HepG2 (cell line): ENCODE measurements at regions not wholly inside any gene's neighbourhood (a gene's known extent, or its start where the extent isn't known, plus 50 kb on each side); places are given as distances from the start of the nearest gene placed in this dataset.

Experiments
- HCFC1 ChIP-seq: fragments of 150-350 bp; IDR thresholded peaks from 2 replicates; pipeline ENCODE4 v1.6.1; 2014; ENCODE audit warnings: low read depth, low read length
- POGZ ChIP-seq: sonication (generic); formaldehyde crosslinking; IDR thresholded peaks from 2 replicates; pipeline ENCODE4 v1.4.0; 2020; ENCODE audit warnings: mild to moderate bottlenecking, missing genetic modification reagents
- TCF7 ChIP-seq: sonication (generic); IDR thresholded peaks from 2 replicates; pipeline ENCODE4 v1.6.1; 2016; ENCODE audit warnings: antibody characterized with exemption, low read depth
- U2AF2 ChIP-seq: fragments of 200-400 bp; formaldehyde crosslinking; IDR thresholded peaks from 2 replicates; pipeline ENCODE4 v1.6.1; 2017; ENCODE audit warnings: low read depth, mild to moderate bottlenecking, low read length
- ZFP62 ChIP-seq: sonication (generic); formaldehyde crosslinking; IDR thresholded peaks from 2 replicates; pipeline ENCODE4 v1.4.0; 2020; ENCODE audit warnings: missing genetic modification reagents
- ZNF205 ChIP-seq: IDR thresholded peaks from 2 replicates; pipeline ENCODE4 v1.6.1; 2018; ENCODE audit warnings: missing biosample characterization, missing genetic modification reagents
- ZNF264 ChIP-seq: sonication (generic); formaldehyde crosslinking; IDR thresholded peaks from 2 replicates; pipeline ENCODE4 v1.4.0; 2020; ENCODE audit warnings: missing genetic modification reagents
- ZNF329 ChIP-seq: sonication (generic); formaldehyde crosslinking; IDR thresholded peaks from 2 replicates; pipeline ENCODE4 v1.9.0; 2021; ENCODE audit warnings: low read depth, mild to moderate bottlenecking, missing genetic modification reagents
- ZNF569 ChIP-seq: sonication (generic); formaldehyde crosslinking; IDR thresholded peaks from 2 replicates; pipeline ENCODE4 v1.5.0; 2020; ENCODE audit warnings: mild to moderate bottlenecking, missing genetic modification reagents, moderate library complexity, borderline replicate concordance
- ZNF577 ChIP-seq: sonication (generic); formaldehyde crosslinking; IDR thresholded peaks from 2 replicates; pipeline ENCODE4 v1.4.0; 2020; ENCODE audit warnings: mild to moderate bottlenecking, low read depth, missing genetic modification reagents, borderline replicate concordance
- ZNF605 ChIP-seq: sonication (generic); formaldehyde crosslinking; IDR thresholded peaks from 2 replicates; pipeline ENCODE4 v1.8.0; 2022; ENCODE audit warnings: mild to moderate bottlenecking, missing genetic modification reagents
- TF ChIP-seq, protein P1 (sequence below): sonication (generic); formaldehyde crosslinking; IDR thresholded peaks from 2 replicates; pipeline ENCODE4 v1.4.0; 2020; ENCODE audit warnings: mild to moderate bottlenecking, missing genetic modification reagents
- TF ChIP-seq, protein P2 (sequence below): IDR thresholded peaks from 2 replicates; pipeline ENCODE4 v1.6.1; 2016
- TF ChIP-seq, protein P3 (sequence below): sonication (generic); formaldehyde crosslinking; IDR thresholded peaks from 2 replicates; pipeline ENCODE4 v1.4.0; 2020; ENCODE audit warnings: missing genetic modification reagents, mild to moderate bottlenecking, borderline replicate concordance

DNA sequence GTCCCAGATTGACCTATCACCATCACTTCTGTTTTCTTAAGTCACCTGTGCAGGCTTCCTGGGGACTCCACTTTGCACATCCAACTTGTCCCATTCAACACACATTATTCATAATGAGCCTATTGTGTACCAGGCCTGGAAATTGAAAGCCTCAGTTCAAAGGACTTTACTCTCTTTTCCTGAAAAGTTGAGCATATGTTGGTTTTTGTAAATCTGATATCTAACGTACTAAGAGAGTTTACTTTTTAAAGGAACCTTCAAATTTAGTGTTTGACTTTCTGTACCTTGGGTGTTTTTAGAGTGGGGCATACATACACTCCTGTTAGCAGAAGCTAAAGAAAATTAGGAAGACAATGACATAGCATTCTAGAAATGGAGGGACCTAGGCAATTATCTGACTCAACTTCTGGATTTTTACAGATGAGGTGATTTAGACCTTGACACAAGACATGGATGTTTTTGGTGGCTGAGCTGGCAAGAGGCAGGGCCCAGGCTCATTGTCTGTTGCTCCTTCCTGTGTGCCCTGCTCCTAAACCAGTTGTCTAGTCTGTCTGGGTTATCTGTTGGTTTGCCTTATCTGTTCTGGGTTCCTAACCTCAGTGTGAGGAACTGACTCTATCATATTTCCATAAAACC lies 336.5 kb downstream of the RPS6KC1 start (continued):
- TF ChIP-seq, protein P1, sequence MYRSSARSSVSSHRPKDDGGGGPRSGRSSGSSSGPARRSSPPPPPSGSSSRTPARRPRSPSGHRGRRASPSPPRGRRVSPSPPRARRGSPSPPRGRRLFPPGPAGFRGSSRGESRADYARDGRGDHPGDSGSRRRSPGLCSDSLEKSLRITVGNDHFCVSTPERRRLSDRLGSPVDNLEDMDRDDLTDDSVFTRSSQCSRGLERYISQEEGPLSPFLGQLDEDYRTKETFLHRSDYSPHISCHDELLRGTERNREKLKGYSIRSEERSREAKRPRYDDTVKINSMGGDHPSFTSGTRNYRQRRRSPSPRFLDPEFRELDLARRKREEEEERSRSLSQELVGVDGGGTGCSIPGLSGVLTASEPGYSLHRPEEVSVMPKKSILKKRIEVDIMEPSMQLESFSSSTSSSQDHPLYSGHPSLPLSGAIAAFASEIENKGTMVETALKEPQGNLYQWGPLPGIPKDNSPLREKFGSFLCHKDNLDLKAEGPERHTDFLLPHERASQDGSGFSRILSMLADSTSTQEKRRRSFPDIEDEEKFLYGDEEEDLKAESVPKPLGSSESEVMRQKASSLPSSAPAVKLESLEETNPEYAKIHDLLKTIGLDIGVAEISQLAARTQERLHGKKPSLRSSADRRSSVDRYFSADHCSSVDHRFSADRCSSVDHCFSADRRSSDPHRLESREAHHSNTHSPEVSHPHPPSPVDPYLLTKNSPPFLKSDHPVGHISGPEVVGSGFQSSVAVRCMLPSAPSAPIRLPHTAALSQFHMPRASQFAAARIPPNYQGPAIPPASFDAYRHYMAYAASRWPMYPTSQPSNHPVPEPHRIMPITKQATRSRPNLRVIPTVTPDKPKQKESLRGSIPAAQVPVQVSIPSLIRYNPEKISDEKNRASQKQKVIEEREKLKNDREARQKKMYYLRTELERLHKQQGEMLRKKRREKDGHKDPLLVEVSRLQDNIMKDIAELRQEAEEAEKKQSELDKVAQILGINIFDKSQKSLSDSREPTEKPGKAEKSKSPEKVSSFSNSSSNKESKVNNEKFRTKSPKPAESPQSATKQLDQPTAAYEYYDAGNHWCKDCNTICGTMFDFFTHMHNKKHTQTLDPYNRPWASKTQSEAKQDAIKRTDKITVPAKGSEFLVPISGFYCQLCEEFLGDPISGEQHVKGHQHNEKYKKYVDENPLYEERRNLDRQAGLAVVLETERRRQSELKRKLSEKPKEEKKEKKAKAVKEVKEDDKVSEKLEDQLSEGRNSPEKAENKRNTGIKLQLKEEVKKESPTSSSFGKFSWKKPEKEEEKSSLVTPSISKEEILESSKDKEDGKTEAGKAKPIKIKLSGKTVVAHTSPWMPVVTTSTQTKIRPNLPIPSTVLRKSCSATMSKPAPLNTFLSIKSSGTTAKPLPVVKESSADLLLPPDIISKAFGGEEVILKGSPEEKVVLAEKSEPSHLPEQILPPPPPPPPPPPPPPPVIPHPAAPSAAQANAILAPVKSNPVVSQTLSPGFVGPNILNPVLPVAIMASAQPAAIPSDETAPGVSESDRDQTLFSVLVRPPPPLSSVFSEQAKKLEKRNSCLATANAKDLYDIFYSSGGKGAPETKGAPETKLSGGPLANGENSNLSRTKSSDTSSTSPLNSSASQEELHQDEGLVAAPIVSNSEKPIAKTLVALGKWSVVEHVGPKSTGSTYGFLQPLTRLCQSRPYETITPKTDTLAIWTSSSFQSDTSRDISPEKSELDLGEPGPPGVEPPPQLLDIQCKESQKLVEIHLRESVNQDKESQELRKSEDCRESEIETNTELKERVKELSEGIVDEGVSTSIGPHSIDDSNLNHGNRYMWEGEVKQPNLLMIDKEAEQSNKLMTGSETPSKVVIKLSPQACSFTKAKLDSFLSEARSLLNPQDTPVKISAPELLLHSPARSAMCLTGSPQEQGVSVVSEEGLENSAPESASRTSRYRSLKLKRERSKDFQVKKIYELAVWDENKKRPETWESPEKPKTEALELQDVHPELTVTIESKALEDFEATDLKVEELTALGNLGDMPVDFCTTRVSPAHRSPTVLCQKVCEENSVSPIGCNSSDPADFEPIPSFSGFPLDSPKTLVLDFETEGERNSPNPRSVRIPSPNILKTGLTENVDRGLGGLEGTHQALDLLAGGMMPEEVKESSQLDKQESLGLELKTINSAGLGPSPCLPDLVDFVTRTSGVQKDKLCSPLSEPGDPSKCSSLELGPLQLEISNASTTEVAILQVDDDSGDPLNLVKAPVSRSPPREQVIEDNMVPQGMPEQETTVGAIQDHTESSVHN (CRISPR knock-in tag) = no peak
- TF ChIP-seq ZNF205 (CRISPR knock-in tag) (no peak), ZNF569 (CRISPR knock-in tag) (no peak), POGZ (CRISPR knock-in tag) (0 out of 2 replicates have a peak, but pooled peaks have one; percentile 51), ZNF605 (CRISPR knock-in tag) (no peak), ZFP62 (CRISPR knock-in tag) (no peak), HCFC1 (no peak), U2AF2 (no peak), ZNF264 (CRISPR knock-in tag) (no peak), ZNF577 (no peak), ZNF329 (CRISPR knock-in tag) (no peak), TCF7 (peak; percentile 44)
- TF ChIP-seq, protein P2, sequence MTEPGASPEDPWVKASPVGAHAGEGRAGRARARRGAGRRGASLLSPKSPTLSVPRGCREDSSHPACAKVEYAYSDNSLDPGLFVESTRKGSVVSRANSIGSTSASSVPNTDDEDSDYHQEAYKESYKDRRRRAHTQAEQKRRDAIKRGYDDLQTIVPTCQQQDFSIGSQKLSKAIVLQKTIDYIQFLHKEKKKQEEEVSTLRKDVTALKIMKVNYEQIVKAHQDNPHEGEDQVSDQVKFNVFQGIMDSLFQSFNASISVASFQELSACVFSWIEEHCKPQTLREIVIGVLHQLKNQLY (CRISPR knock-in tag) = peak; percentile 46; the same call in 1 of the 2 replicates
- TF ChIP-seq, protein P3, sequence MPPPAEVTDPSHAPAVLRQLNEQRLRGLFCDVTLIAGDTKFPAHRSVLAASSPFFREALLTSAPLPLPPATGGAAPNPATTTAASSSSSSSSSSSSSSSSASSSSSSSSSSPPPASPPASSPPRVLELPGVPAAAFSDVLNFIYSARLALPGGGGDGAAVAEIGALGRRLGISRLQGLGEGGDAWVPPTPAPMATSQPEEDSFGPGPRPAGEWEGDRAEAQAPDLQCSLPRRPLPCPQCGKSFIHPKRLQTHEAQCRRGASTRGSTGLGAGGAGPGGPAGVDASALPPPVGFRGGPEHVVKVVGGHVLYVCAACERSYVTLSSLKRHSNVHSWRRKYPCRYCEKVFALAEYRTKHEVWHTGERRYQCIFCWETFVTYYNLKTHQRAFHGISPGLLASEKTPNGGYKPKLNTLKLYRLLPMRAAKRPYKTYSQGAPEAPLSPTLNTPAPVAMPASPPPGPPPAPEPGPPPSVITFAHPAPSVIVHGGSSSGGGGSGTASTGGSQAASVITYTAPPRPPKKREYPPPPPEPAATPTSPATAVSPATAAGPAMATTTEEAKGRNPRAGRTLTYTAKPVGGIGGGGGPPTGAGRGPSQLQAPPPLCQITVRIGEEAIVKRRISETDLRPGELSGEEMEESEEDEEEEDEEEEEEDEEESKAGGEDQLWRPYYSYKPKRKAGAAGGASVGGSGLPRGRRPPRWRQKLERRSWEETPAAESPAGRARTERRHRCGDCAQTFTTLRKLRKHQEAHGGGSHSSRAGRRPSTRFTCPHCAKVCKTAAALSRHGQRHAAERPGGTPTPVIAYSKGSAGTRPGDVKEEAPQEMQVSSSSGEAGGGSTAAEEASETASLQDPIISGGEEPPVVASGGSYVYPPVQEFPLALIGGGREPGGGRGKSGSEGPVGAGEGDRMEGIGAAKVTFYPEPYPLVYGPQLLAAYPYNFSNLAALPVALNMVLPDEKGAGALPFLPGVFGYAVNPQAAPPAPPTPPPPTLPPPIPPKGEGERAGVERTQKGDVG (CRISPR knock-in tag) = no peak
